ENCODE measurements at regions not wholly inside any gene's neighbourhood (a gene's known extent, or its start where the extent isn't known, plus 50 kb on each side); places are given as distances from the start of the nearest gene placed in this dataset.
A peak's percentile ranks its signal among the peaks of the same experiment; 100 is the strongest.

GRCh38 chr2:191597186-191597751 is 80.7 kb upstream of the NABP1 start:
- H3K27ac Mint-ChIP-seq (ENCODE audit: unreplicated experiment) = no peak overlapping the region

GRCh38 chr2:191598296-191598695 is 79.6 kb upstream of the NABP1 start:
- Mint-ChIP-seq H3K27me3 (ENCODE audit: unreplicated experiment) (no peaks in the 10 kb centered on the region), H3K27ac (ENCODE audit: unreplicated experiment) (no peak overlapping the region), H3K4me1 (ENCODE audit: low read depth, unreplicated experiment) (peaks cover 5% of the 10 kb centered on the region), H3K36me3 (ENCODE audit: unreplicated experiment) (no peaks in the 10 kb centered on the region), H3K4me3 (ENCODE audit: unreplicated experiment) (no peak overlapping the region), H3K9me3 (ENCODE audit: unreplicated experiment) (no peaks in the 10 kb centered on the region)
- TF ChIP-seq CTCF (IDR thresholded peaks at IDR 0.05; ENCODE audit: partially characterized antibody, unreplicated experiment) = no peak
- DNase-seq = no peak

More at GRCh38 chr2:191597186-191597751, 80.7 kb upstream of the NABP1 start:
- Mint-ChIP-seq H3K4me3 (ENCODE audit: unreplicated experiment) (no peak overlapping the region), H3K4me1 (ENCODE audit: low read depth, unreplicated experiment) (peaks cover 5% of the 10 kb centered on the region), H3K9me3 (ENCODE audit: unreplicated experiment) (no peaks in the 10 kb centered on the region), H3K36me3 (ENCODE audit: unreplicated experiment) (no peaks in the 10 kb centered on the region), H3K27me3 (ENCODE audit: unreplicated experiment) (no peaks in the 10 kb centered on the region)
- no peak for DNase-seq
- TF ChIP-seq CTCF (IDR thresholded peaks at IDR 0.05; ENCODE audit: partially characterized antibody, unreplicated experiment) = no peak

GRCh38 chr2:191601060-191601459 is 76.9 kb upstream of the NABP1 start:
- Mint-ChIP-seq H3K27ac (ENCODE audit: unreplicated experiment) (no peak overlapping the region), H3K27me3 (ENCODE audit: unreplicated experiment) (peaks cover 3% of the 10 kb centered on the region), H3K9me3 (ENCODE audit: unreplicated experiment) (no peaks in the 10 kb centered on the region), H3K4me3 (ENCODE audit: unreplicated experiment) (no peak overlapping the region), H3K36me3 (ENCODE audit: unreplicated experiment) (no peaks in the 10 kb centered on the region), H3K4me1 (ENCODE audit: low read depth, unreplicated experiment) (peaks cover 13% of the 10 kb centered on the region)
- no peak for DNase-seq
- no peak for TF ChIP-seq CTCF (IDR thresholded peaks at IDR 0.05; ENCODE audit: partially characterized antibody, unreplicated experiment)

- Mint-ChIP-seq H3K4me1 (ENCODE audit: low read depth, unreplicated experiment) (peaks cover 13% of the 10 kb centered on the region), H3K27me3 (ENCODE audit: unreplicated experiment) (peaks cover 3% of the 10 kb centered on the region), H3K9me3 (ENCODE audit: unreplicated experiment) (no peaks in the 10 kb centered on the region), H3K36me3 (ENCODE audit: unreplicated experiment) (no peaks in the 10 kb centered on the region), H3K4me3 (ENCODE audit: unreplicated experiment) (no peak overlapping the region), H3K27ac (ENCODE audit: unreplicated experiment) (peak overlapping the region; percentile 35)
- no peak for DNase-seq
- TF ChIP-seq CTCF (IDR thresholded peaks at IDR 0.05; ENCODE audit: partially characterized antibody, unreplicated experiment) = no peak
Measured at GRCh38 chr2:191604154-191604553, 73.8 kb upstream of the NABP1 start.

- H3K27me3 Mint-ChIP-seq (ENCODE audit: unreplicated experiment) = peaks cover 3% of the 10 kb centered on the region
Measured at GRCh38 chr2:191607096-191607495, 70.8 kb upstream of the NABP1 start.

More at GRCh38 chr2:191607096-191607495, 70.8 kb upstream of the NABP1 start:
- DNase-seq = no peak
- Mint-ChIP-seq H3K4me1 (ENCODE audit: low read depth, unreplicated experiment) (peaks cover 8% of the 10 kb centered on the region), H3K9me3 (ENCODE audit: unreplicated experiment) (no peaks in the 10 kb centered on the region), H3K27ac (ENCODE audit: unreplicated experiment) (no peak overlapping the region), H3K36me3 (ENCODE audit: unreplicated experiment) (no peaks in the 10 kb centered on the region), H3K4me3 (ENCODE audit: unreplicated experiment) (no peak overlapping the region)
- no peak for TF ChIP-seq CTCF (IDR thresholded peaks at IDR 0.05; ENCODE audit: partially characterized antibody, unreplicated experiment)
